Fibroblast of mammary gland (primary cell): ENCODE measurements at regions not wholly inside any gene's neighbourhood (a gene's known extent, or its start where the extent isn't known, plus 50 kb on each side); places are given as distances from the start of the nearest gene placed in this dataset.

Experiments used
- DNase-seq: peaks from one replicate; pipeline ENCODE4 v3.0.0-alpha.2; 2010; ENCODE audit warnings: low read depth
- H3K4me3 ChIP-seq: 2 replicates; pipeline ENCODE4 v1.5.1; 2011; ENCODE audit warnings: low read depth, mild to moderate bottlenecking, low read length, moderate library complexity; ENCODE audit not compliant: control insufficient read depth
- TF ChIP-seq, protein P1 (sequence below): conservative IDR thresholded peaks from 2 replicates; pipeline ENCODE4 v1.5.1; 2011; ENCODE audit warnings: low read depth, low read length, inconsistent platforms; ENCODE audit not compliant: control insufficient read depth, insufficient read depth

DNA sequence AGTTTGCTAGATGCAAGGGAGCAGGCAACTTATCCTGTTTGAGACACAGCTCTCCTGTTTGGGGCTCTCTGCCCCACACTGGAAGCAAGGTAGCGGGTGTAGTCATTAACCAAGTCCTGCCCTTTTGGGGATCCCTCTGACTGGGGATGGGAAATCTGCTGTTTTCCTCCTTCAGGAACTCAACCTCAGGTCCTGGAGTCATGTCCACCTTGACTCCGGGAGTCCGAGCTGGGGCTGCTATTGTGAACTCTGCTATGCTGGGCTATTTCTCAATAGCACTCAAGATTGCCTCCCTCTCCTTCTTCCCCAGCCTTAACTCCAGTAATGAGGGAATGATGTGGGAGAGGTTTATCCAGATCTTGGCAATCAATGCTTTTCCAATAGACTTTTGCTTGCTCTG, 54.1 kb upstream of the CHD6 start:
- H3K4me3 ChIP-seq, result no peak overlapping the region
- DNase-seq, result no peak
- TF ChIP-seq, protein P1, sequence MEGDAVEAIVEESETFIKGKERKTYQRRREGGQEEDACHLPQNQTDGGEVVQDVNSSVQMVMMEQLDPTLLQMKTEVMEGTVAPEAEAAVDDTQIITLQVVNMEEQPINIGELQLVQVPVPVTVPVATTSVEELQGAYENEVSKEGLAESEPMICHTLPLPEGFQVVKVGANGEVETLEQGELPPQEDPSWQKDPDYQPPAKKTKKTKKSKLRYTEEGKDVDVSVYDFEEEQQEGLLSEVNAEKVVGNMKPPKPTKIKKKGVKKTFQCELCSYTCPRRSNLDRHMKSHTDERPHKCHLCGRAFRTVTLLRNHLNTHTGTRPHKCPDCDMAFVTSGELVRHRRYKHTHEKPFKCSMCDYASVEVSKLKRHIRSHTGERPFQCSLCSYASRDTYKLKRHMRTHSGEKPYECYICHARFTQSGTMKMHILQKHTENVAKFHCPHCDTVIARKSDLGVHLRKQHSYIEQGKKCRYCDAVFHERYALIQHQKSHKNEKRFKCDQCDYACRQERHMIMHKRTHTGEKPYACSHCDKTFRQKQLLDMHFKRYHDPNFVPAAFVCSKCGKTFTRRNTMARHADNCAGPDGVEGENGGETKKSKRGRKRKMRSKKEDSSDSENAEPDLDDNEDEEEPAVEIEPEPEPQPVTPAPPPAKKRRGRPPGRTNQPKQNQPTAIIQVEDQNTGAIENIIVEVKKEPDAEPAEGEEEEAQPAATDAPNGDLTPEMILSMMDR, result no peak

DNA sequence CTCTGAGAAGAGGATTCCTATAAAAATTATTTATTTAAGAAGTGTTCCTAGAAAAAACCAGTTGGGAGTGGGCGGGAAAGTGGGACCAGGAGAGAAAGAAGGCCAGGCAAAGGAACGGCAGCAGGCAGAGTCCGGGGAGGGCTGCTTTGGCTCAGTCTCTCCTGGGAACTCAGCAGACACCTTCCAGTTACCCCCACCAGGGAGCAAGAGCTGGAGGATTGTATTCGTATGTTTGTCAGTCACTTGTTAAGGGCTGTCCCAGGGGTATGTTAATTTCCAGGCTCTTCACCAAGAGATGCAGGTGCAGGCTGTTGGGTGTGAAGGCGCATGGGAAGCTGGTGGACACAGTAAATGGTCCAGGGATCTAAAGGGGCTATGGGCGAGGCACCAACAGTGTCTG, 53.0 kb upstream of the CHD6 start:
- TF ChIP-seq, protein P1, result no peak
- H3K4me3 ChIP-seq, result no peak overlapping the region
- no peak for DNase-seq

DNA sequence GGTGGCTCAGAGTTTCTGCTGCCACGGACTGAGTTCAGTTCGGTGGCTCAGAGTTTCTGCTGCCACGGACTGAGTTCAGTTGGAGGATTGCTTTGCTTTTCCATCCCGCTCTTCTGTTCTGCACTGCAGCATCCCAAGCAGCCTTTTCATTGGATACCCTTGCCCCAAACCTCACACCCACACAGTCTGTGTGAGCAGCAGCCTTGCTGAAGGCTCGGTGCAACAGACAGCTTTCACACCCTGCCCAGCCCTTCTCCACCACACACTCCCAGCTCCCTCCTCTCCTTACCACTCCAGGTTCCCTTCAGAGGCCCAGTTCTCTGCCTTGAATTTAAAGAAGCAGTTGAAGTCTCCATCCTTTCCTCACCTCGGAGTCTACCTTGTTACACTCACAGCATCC, 52.5 kb upstream of the CHD6 start:
- no peak overlapping the region for H3K4me3 ChIP-seq
- TF ChIP-seq, protein P1, result no peak
- no peak for DNase-seq

DNA sequence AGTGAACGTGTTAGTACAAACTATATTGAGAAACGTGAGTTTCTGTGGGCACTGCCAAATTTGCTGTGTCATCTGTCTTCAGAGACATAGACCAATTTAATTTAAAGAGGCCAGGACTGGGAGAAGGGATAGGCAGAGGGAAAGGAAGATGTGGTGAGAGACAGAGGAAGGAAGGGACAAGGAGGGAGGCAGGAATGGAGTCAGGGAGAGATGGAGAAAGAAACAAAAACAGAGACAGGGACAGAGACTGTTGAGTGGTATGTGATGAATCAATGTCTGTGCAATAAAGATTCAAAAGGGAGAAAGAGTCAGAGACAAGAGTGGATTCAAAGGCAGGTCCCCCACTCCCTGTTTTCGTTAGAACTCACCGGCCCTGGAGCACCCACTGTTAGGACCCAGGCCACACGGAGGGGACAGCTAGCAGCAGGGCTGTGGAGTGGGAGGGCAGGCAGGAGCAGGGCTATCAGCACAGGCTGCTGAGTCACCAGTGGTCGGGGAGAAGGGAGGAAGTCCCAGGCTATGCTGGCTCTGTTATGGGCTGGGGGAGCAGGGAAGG, 51.6 kb upstream of the CHD6 start:
- no peak overlapping the region for H3K4me3 ChIP-seq
- no peak for DNase-seq
- TF ChIP-seq, protein P1, result no peak

DNA sequence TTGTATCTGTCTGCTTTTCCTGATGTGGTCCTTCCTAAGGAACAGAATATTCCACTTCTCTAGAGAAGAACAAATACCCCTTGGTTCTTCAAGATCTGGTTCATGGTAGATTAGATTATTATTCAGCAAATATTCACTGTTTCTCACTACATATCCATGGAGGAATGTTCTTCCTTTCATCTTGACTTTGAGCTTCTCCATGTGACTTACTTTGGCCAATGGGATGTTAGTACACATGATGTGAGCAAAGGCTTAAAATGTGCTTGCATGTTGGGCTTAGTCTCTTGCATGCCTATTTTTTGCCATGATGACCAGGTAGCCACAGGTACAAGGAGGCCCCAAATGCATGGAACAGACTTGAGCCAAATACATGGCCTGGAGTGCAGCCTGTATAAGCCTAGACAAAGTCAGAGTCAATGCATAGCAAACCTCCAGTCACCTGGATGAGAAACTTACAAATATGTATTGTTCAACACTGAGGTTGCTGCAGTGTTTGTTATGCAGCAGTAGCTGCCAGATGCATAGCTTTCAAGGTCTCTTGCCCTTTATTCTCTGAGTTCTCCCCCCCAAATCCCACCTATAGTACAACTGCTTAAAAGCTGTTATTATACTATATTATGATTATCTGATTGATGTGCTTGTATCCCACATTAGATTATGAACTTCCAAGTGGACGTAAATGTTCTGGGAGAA, 50.0 kb upstream of the CHD6 start:
- DNase-seq, result no peak
- TF ChIP-seq, protein P1, result no peak
- H3K4me3 ChIP-seq, result no peak overlapping the region
